Left ventricle myocardium inferior (tissue), 1 donor: ENCODE measurements at regions not wholly inside any gene's neighbourhood (a gene's known extent, or its start where the extent isn't known, plus 50 kb on each side); places are given as distances from the start of the nearest gene placed in this dataset.

ENCODE experiments used
- DNase-seq: peaks from one replicate; pipeline ENCODE4 v3.0.0-alpha.2; 2020
- H3K27ac ChIP-seq: fragments of 200-600 bp; replicated peaks from 2 replicates; pipeline ENCODE4 v1.8.0; 2021
- H3K27me3 ChIP-seq: fragments of 200-600 bp; 2 replicates; pipeline ENCODE4 v1.8.0; 2021; ENCODE audit warnings: low read depth
- H3K36me3 ChIP-seq: fragments of 200-600 bp; 2 replicates; pipeline ENCODE4 v1.8.0; 2021
- H3K4me1 ChIP-seq: fragments of 200-600 bp; 2 replicates; pipeline ENCODE4 v1.8.0; 2021
- H3K4me3 ChIP-seq: fragments of 200-600 bp; 2 replicates; pipeline ENCODE4 v1.8.0; 2021; ENCODE audit warnings: mild to moderate bottlenecking, moderate library complexity
- H3K9me3 ChIP-seq: fragments of 200-600 bp; replicated peaks from 2 replicates; pipeline ENCODE4 v1.8.0; 2021
- CTCF ChIP-seq: fragments of 200-600 bp; IDR thresholded peaks from 2 replicates; pipeline ENCODE4 v1.8.0; 2021; ENCODE audit warnings: antibody characterized with exemption, mild to moderate bottlenecking, borderline replicate concordance
- intact Hi-C: fragments of 100-400 bp; cut with micrococcal nuclease; formaldehyde crosslinking; loops from one replicate; pipeline ENCODE4 v1.11.0; 2022
- donor health status: DM: no; HTN: yes; CAD: no; lungs with severe emphysema.

GRCh38 chr1:168933141-168933805, 173.2 kb upstream of the ATP1B1 start:
- intact Hi-C loops, result no loop called here
- Histone ChIP-seq H3K4me1 (no peaks in the 10 kb centered on the region), H3K4me3 (no peak overlapping the region), H3K9me3 (peaks cover 7% of the 10 kb centered on the region), H3K27ac (no peak overlapping the region), H3K27me3 (no peaks in the 10 kb centered on the region), H3K36me3 (no peaks in the 10 kb centered on the region)
- no peak for TF ChIP-seq CTCF
- no peak for DNase-seq

- no peak overlapping the region for H3K4me3 ChIP-seq
- no peak for DNase-seq
- no peaks in the 10 kb centered on the region for H3K36me3 ChIP-seq
- no peak overlapping the region for H3K27ac ChIP-seq
- no peak for TF ChIP-seq CTCF
- H3K27me3 ChIP-seq, result no peaks in the 10 kb centered on the region
- peaks cover 7% of the 10 kb centered on the region for H3K9me3 ChIP-seq
- intact Hi-C loops, result no loop called here
- peaks cover 10% of the 10 kb centered on the region for H3K4me1 ChIP-seq
Observed at GRCh38 chr1:168939110-168939946, 167.2 kb upstream of the ATP1B1 start.

- intact Hi-C loops, result no loop called here
- Histone ChIP-seq H3K4me3 (no peak overlapping the region), H3K27ac (no peak overlapping the region), H3K36me3 (no peaks in the 10 kb centered on the region), H3K4me1 (peaks cover 10% of the 10 kb centered on the region), H3K27me3 (no peaks in the 10 kb centered on the region), H3K9me3 (peaks cover 7% of the 10 kb centered on the region)
- TF ChIP-seq CTCF, result no peak
- DNase-seq, result no peak
Observed at GRCh38 chr1:168939947-168940223, 166.6 kb upstream of the ATP1B1 start.

GRCh38 chr1:168941640-168942039, 164.8 kb upstream of the ATP1B1 start:
- no peak overlapping the region for H3K4me3 ChIP-seq
- no peaks in the 10 kb centered on the region for H3K36me3 ChIP-seq
- intact Hi-C loops, result no loop called here
- no peak for DNase-seq
- H3K4me1 ChIP-seq, result peaks cover 26% of the 10 kb centered on the region
- no peak for TF ChIP-seq CTCF
- no peaks in the 10 kb centered on the region for H3K9me3 ChIP-seq
- no peak overlapping the region for H3K27ac ChIP-seq
- H3K27me3 ChIP-seq, result no peaks in the 10 kb centered on the region

- intact Hi-C loops, result no loop called here
- H3K27ac ChIP-seq, result no peak overlapping the region
- H3K4me3 ChIP-seq, result no peak overlapping the region
- H3K9me3 ChIP-seq, result no peaks in the 10 kb centered on the region
- peaks cover 26% of the 10 kb centered on the region for H3K4me1 ChIP-seq
- TF ChIP-seq CTCF, result no peak
- H3K27me3 ChIP-seq, result no peaks in the 10 kb centered on the region
- H3K36me3 ChIP-seq, result no peaks in the 10 kb centered on the region
- DNase-seq, result no peak
Observed at GRCh38 chr1:168942165-168942564, 164.3 kb upstream of the ATP1B1 start.
